Limb (tissue), 2 donors: ENCODE measurements at regions not wholly inside any gene's neighbourhood (a gene's known extent, or its start where the extent isn't known, plus 50 kb on each side); places are given as distances from the start of the nearest gene placed in this dataset.
A peak's percentile ranks its signal among the peaks of the same experiment; 100 is the strongest.

Experiments
- DNase-seq, 2 donors: peaks; one replicate each; pipeline ENCODE4 v3.0.0-alpha.2; 2016; ENCODE audit errors: extremely low spot score in 2 of 2

- peak in 1 of 2 donors; percentile 51 for DNase-seq
Measured at GRCh38 chr6:19032591-19033295, 645.6 kb downstream of the RNF144B start.

GRCh38 chr6:19033683-19034082 is 646.5 kb downstream of the RNF144B start:
- DNase-seq = no peak

GRCh38 chr6:19034986-19035385 is 647.8 kb downstream of the RNF144B start:
- no peak for DNase-seq

- peak; percentile 32 to 42 for DNase-seq
Measured at GRCh38 chr6:19035461-19036195, 648.5 kb downstream of the RNF144B start.

GRCh38 chr6:19036196-19036555 is 649.0 kb downstream of the RNF144B start:
- no peak for DNase-seq

GRCh38 chr6:19037607-19038006 is 650.5 kb downstream of the RNF144B start:
- DNase-seq = no peak

- DNase-seq = no peak
Measured at GRCh38 chr6:19039287-19039686, 652.1 kb downstream of the RNF144B start.

- no peak for DNase-seq
Measured at GRCh38 chr6:19041906-19042305, 654.8 kb downstream of the RNF144B start.

- no peak for DNase-seq
Measured at GRCh38 chr6:19042420-19042819, 655.3 kb downstream of the RNF144B start.

GRCh38 chr6:19050765-19051164 is 663.6 kb downstream of the RNF144B start:
- DNase-seq = no peak

GRCh38 chr6:19052219-19052618 is 665.1 kb downstream of the RNF144B start:
- no peak for DNase-seq

- DNase-seq = peak in 1 of 2 donors; percentile 33
Measured at GRCh38 chr6:19059102-19059501, 672.0 kb downstream of the RNF144B start.

GRCh38 chr6:19067165-19067564 is 680.0 kb downstream of the RNF144B start:
- DNase-seq = no peak

- peak in 1 of 2 donors; percentile 55 for DNase-seq
Measured at GRCh38 chr6:19070520-19070919, 683.4 kb downstream of the RNF144B start.

GRCh38 chr6:19083801-19084200 is 696.7 kb downstream of the RNF144B start:
- no peak for DNase-seq

GRCh38 chr6:19086480-19086879 is 699.3 kb downstream of the RNF144B start:
- no peak for DNase-seq

GRCh38 chr6:19087296-19087695 is 700.1 kb downstream of the RNF144B start:
- no peak for DNase-seq

- no peak for DNase-seq
Measured at GRCh38 chr6:19087897-19088296, 700.7 kb downstream of the RNF144B start.

GRCh38 chr6:19100752-19101151 is 713.6 kb downstream of the RNF144B start:
- DNase-seq = no peak

- DNase-seq = no peak
Measured at GRCh38 chr6:19102936-19103335, 715.8 kb downstream of the RNF144B start.

GRCh38 chr6:19107468-19107867 is 720.3 kb downstream of the RNF144B start:
- DNase-seq = no peak

GRCh38 chr6:19121521-19121920 is 715.6 kb upstream of the ID4 start:
- no peak for DNase-seq

- no peak for DNase-seq
Measured at GRCh38 chr6:19127081-19127480, 710.1 kb upstream of the ID4 start.
